GM18499 (cell line): ENCODE measurements at regions not wholly inside any gene's neighbourhood (a gene's known extent, or its start where the extent isn't known, plus 50 kb on each side); places are given as distances from the start of the nearest gene placed in this dataset.

Source experiments
- ATAC-seq: cut with Tn5 transposase; IDR thresholded peaks from one replicate; pipeline ENCODE4 v1.9.1; 2021; ENCODE audit warnings: moderate number of reproducible peaks; ENCODE audit not compliant: insufficient read depth, unreplicated experiment

DNA sequence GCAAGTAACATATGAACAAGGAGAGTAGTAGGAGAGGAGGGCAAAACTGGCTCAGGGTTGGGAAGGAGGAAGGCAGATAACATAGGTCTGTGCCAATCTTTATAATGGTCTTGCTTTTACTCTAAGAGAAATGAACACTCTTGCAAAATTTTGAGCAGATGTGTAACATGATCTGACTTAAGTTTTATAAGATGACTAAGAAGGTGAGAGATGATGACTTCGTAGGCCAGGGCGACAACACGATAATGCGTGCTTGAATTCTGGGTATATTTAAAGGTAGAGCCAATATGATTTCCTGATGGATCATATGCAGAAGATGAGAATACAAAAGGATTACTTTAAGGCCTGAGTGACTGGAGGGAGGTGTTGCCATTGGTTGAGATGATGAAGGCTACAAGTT lies 265.4 kb upstream of the KCNMB2 start:
- ATAC-seq: no peak

DNA sequence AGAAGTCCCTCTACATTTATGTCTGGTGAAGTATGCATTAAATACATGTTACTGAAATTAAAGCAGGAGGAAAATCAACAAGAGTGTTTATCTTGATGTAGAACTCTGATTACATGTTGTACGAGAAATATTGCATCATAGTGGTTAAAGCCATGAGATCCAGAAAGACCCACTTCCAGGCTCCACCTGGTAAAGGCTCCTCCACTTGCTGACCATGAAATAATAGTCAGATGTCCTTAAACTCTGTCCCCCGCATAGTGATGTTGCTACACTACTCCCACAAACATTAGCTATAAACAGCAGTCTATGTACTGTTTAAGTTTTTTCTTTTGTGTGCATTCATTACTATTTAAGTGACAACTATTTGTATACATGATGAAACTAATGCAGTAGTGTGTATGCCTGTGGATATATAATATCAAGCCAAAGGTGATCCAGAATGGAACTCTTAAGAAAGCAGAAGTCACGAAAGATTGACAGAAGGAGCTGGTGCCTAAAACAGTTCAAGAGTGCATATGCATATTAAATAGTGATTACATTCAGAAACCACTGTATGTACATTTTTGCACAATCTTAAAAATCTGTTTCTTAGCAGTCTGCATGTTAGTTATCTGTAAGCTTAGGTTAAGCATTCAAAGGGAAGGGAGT lies 264.4 kb upstream of the KCNMB2 start:
- no peak for ATAC-seq

GRCh38 chr3:178272841-178273240 lies 263.4 kb upstream of the KCNMB2 start:
- ATAC-seq: no peak

DNA sequence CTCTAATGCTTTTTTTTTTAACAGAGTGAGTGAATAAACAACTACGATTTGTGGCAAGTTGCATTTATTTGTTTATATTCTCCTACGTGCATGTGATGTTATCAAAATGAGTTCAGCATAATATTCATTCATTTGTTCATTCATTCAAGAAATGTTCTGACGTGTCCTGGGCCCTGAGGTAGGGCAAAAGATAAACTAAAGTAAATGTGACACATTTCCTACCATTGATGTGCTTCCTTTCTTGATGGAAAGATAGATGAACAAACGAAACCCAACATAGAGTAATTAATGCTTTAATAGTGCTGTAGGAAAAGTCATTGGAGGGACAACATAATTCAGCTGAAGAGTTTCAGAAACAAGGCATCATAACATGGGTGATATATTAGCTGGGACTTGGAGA lies 261.5 kb upstream of the KCNMB2 start:
- ATAC-seq: no peak

DNA sequence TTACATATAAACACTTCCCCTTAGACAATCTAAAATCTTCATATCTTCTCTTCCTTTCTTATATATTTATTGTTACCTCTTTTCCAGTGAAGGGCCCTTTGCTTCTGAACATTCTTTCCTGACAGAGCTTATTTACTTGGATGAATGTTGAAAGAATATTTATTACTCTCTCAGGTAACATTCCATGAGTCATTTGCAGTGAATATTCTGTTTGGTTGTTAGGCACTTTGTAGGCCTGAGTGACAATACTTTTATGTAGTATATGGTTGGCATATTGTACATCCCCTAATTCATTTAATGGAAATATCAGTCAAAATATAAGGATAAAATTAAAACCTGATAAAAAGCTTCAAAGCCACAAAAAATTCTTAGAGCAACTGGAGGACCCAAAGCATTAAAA lies 260.9 kb upstream of the KCNMB2 start:
- no peak for ATAC-seq

DNA sequence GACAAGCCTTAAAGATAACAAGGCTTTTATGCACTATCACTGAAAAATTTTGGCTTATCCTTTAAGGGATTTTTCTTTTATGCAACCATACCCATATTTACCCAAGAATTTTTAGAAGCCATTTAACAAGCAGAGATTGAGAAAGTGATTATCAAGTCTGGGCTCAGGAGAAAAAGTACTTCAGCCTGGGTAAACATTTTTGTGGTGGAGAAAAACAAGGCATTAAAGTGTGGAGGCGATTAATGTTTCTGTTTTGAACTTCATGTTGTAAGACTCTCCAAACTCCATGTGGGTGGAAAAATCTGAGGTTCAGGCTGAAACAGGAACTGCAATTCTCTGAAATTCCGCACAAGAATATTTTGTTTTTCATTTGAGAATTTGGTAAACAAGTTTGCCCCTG lies 260.4 kb upstream of the KCNMB2 start:
- no peak for ATAC-seq

DNA sequence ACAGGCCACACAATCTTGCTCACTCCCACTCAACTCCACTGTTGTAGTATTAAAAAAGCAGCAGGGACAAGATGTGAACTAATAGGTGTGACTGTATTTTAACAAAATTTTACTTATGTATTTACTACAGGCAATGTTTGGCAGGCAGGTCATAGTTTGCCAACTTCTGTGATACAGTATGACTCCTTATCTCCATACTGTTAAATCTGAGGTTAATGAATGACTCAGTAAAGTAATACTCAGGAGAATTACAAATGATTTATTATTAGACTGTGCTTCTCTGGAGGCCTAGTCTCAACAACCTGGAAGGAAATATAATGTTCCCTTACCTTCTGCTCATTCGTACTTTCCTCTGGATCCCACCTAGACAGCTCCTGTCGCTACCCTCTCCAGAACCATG lies 258.6 kb upstream of the KCNMB2 start:
- ATAC-seq: no peak

DNA sequence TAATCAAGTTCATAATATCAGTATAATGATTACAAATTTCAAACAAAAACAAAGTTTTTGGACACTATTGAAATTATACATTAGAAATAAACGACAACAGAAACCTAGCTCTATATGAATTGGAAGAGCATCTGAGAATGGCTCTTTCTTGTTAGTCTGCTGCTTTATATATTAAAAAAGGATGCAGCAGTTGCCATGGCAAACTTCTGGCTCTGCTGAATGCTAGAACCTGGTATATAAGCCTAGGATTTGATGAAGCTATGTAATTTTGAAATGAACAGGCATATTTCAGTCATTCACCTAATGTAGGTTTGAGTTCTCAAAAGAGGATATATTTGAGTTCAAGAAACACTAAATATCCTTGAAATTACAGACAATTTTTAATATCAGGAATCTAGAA lies 252.7 kb upstream of the KCNMB2 start:
- no peak for ATAC-seq

GRCh38 chr3:178284181-178284580 lies 252.1 kb upstream of the KCNMB2 start:
- ATAC-seq: no peak

DNA sequence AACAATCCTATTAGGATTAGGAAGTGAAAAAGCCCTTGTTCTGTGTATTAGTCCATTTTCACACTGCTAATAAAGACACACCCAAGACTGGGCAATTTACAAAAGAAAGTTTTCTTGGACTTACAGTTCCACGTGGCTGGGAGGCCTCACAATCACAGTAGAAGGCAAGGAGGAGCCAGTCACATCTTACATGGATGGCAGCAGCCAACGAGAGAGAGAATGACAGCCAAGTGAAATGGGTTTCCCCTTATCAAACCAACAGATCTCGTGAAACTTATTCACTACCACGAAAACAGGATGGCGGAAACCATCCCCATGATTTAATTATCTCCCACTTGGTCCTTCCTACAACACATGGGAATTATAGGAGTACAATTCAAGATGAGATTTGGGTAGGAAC lies 248.2 kb upstream of the KCNMB2 start:
- no peak for ATAC-seq

DNA sequence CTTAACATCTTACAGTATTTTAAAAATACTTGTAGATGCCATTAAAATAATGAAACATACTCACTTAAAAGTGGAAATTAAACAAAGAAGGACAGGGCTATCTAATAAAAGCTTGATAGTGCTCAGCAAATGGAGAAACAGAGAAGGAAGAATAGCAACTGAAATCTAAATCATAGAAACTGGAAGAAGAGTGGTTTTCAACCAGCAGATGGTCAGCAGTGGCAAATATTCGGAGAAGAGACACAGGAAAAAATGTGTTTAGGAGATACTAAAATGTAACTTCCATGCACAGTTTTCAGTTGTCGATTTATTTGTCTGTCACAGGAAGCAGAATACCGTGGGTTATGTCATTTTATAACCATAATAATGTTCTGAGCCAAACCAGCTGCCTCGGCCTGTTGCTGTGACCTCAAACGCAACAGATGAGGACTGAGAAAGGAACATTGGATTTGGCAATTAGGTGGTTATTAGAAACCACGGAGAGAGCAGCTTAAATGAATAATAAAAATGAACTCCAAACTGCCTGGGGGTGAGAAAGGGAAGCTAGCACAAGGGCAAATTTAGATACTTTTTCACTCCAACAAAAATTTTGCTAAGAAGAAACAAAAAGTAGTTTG lies 246.6 kb upstream of the KCNMB2 start:
- no peak for ATAC-seq

DNA sequence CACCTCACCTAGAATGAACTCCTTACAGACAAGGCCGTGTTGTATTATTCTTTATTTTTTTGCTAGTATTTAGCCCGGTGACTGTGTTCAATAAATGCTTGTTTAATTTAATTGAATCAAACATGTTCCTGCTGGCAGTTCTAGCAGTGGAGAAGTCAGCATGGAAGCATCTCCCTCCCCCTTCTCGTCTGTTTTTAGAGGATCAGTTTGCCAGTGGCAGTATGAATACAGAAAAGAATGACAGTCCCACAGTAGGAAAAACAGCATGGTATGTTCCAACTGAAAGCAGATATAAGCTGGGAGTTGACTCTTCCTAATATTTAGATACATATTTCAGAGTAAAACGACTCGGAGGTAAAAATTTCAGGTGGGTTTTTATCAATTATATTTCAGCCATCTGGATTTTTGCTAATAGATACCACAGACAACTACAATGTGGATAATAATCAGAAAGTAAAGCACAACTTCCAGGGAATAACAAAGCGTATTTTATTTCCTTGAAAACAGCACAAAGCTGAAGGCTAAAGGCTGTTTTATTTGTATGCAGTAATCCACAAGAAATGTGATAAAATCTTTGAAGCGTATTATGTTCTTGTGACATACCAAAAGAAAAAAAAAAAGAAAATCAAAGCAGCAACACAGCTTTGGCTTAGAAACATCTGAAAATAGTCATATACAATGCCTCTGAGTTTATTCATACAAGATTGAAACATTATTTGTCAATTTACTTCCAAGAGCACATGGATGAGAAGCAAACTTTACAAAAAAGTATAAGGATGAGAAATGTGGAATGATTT lies 244.5 kb upstream of the KCNMB2 start:
- ATAC-seq: no peak

DNA sequence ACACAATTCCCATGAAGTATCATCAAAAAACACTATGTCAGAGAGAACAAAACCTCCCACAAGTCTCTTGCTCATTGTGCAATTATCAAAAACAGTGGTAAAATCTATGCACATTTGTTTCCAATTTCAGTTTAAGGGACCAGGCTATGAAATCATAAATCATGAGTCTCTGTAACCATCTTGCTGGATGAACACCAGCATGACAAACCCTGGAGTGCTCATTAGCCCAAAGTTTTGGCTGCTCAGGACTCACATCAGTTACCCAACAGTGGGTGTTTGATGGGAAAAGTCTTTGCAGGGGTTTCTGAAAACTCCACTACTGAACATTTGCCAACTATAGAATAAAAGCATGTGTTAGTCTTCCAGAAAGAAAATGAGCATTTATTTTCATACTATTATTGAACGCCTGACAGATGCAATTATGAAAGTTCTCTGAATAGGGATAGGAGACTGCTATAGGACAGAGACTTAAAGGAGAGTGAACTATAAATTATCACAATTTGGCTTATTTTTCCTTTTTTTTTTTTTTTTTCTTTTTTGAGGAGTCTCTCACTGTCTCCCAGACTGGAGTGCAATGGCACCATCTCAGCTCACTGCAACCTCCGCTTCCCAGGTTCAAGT lies 240.8 kb upstream of the KCNMB2 start:
- no peak for ATAC-seq

DNA sequence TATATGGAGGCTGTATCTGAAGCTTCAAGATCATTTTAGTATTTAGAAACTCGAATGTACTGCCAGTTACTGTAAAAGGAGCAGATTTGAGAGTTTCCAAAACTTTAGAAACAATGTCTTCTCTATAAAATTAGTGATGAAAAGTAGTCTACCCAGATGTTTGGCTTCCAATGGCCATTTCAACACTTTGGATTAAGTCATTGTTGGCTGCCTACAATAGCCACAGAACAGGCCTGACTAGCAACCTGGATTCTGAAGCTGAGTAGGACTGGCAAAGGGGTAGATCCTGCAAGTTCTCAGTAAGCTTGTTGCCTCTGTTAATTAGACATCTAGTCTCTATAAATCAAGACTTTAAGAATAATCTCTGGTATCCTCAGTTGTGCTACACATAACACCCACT lies 239.0 kb upstream of the KCNMB2 start:
- no peak for ATAC-seq

- ATAC-seq: no peak
Measured at GRCh38 chr3:178297740-178298139, 238.5 kb upstream of the KCNMB2 start.

DNA sequence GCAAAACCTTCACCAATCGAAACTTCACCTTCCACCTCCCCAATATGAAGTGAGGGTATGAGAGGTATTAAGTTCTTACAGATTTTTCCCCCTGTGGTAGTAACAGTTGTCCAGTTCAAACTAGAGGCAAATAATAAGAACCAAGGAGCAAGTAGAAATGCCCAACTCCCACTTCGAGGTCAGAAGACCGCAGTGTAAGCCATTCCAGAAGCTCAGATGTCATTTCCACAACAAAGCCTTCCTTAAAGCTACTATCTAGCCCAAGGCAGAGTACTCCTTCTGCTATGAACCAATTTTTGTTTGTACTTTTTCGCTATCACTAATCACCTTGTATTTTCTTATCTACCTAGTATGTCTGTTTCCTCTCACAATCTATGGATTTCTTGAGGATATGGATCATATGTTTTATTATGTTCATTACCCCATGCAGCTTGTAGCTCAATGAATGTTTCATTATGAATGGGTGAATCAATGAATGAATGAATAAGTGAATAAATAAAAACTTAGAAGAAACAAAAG lies 235.7 kb upstream of the KCNMB2 start:
- ATAC-seq: no peak

DNA sequence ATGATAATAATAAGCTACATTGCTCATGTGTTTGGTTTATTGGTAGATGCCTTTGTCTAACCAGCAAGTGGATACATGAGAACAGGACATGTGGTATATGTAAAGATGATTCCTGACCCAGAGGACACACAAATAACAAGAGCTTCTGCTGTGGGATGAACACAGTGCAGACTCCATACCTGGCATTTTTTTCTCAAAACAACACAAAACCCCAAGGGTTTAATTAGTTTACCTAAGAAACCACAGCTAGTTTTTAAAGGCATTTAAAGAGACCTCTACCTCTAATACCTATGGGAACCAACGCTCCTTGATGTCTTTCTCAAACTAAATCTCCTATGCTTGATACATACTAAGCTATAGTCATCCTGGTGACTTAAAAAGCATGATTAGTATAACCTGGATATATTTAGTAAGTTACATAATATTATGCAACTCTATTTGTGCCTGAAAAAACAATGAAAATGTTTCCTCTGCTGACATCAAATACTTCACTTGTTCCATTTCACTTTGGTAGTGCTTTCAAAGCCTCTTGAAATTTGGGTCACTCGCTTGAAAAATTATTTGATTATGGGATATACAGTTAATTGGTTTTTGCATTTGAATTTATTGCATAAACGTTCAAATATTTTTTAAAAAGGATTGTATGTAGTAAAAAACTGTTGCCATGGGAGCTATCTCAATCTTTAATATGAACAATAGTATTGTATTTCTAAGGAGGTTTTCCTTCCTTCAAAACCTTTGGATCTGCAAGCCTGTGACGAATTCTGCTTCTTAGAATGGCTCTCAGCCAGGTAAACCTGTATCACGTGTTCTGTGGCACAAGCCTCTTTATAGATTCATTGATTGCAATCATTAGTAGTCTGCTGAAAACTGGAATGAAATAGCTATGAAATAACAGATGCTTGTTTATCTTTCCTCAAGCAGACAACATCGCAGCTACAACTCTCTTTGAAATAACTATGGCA lies 233.0 kb upstream of the KCNMB2 start:
- ATAC-seq: no peak

DNA sequence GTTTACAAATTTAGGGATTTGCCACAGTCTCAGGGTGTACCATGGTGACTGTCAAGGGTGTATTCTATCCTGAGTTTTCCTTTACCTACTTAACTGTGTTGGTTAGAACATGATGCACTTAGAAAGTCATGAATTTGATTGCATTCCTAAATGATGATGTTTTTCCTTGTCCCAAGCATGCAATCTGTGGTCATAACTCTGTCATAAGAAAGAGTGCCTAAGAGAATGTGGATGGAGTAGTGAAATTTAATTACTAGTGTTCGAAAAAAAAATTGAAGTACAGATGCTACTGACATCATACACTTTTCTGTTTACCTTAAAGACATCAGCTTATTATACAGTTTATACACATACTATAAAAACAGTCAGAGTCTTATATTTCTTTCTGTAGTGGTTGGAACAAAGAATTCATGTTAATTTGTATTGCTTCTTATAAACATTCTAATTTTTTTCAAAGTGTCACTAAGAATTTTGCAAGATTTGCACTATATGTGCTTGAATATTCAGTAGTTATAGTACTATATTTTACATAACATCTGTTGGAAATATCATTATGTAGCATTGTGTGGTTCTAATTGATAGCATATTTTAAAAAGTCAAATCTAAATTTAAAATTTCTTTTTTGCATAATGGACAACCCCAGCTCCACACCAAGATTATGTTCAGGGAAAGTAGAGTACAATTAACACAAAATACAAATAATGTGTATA lies 231.3 kb upstream of the KCNMB2 start:
- no peak for ATAC-seq

DNA sequence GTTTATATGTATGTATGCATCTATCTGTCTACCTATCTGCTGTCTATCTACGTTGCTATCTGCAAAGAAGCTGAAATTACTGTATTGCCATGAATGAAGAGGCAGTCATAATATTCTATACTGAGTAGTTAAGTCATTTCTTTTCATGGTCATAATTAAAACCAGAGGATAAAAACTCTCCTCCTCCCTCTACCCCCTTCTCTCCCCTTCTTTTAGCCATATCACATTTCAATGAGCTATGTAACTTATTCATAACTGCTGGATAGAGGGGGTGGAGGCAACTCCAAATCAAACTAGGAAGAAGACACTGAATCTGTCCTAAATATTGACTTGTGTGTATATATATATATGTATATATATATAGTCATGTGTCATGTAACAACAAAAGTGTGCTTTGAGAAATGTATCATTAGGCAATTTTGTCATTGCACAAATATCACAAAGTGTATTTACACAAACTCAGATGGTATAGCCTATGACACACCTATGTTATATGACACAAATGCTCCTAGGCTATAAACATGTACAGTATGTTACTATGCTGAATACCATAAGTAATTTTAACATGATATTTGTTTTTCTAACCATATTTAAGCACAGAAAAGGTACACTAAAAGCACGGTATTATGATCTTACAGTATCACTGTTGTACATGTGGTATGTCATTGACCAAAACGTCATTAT lies 229.7 kb upstream of the KCNMB2 start:
- no peak for ATAC-seq
